Suprapubic skin (tissue), 4 donors: ENCODE measurements at regions not wholly inside any gene's neighbourhood (a gene's known extent, or its start where the extent isn't known, plus 50 kb on each side); places are given as distances from the start of the nearest gene placed in this dataset.

Source experiments
- DNase-seq, 2 donors: peaks; one replicate each; pipeline ENCODE4 v3.0.0-alpha.2; 2019; ENCODE audit warnings: low spot score in 2 of 2
- H3K27ac ChIP-seq: fragments of 200-600 bp; sonication (generic); one replicate; pipeline ENCODE4 v1.5.1; 2019
- H3K27me3 ChIP-seq: fragments of 200-600 bp; sonication (generic); one replicate; pipeline ENCODE4 v1.5.1; 2019
- H3K36me3 ChIP-seq: fragments of 200-600 bp; sonication (generic); one replicate; pipeline ENCODE4 v1.5.1; 2019
- H3K4me1 ChIP-seq: fragments of 200-600 bp; sonication (generic); one replicate; pipeline ENCODE4 v1.5.1; 2019
- H3K4me3 ChIP-seq: fragments of 200-600 bp; sonication (generic); one replicate; pipeline ENCODE4 v1.5.1; 2019; ENCODE audit warnings: mild to moderate bottlenecking
- H3K9me3 ChIP-seq: fragments of 200-600 bp; sonication (generic); one replicate; pipeline ENCODE4 v1.5.1; 2019
- CTCF ChIP-seq, 2 donors: fragments of 200-600 bp in 1 of 2; fragments of 450-650 bp in 1 of 2; sonication (generic) in 1 of 2; IDR thresholded peaks; one replicate each; pipeline ENCODE4 v1.5.1; 2016 to 2019; ENCODE audit warnings: antibody characterized with exemption in 2 of 2, mild to moderate bottlenecking in 1 of 2, moderate library complexity in 1 of 2
- EP300 ChIP-seq: sonication (generic); formaldehyde crosslinking; IDR thresholded peaks from one replicate; pipeline ENCODE4 v1.6.1; 2017; ENCODE audit warnings: antibody characterized with exemption
- POLR2A ChIP-seq, 2 donors: fragments of 450-650 bp; IDR thresholded peaks; one replicate each; pipeline ENCODE4 v1.6.1; 2017; ENCODE audit warnings: antibody characterized with exemption in 2 of 2, mild to moderate bottlenecking in 2 of 2, moderate library complexity in 2 of 2
- POLR2AphosphoS5 ChIP-seq, 3 donors: sonication (generic); formaldehyde crosslinking; IDR thresholded peaks; one replicate each; pipeline ENCODE4 v1.6.1; 2017; ENCODE audit warnings: antibody characterized with exemption in 3 of 3
- WGBS: methylation state at CpG from one replicate; pipeline ENCODE4 v1.1.5; 2018; 5-methylcytosine and 5-hydroxymethylcytosine counted together

GRCh38 chr5:166074582-166075481 lies 2216.6 kb upstream of the WWC1 start:
- H3K4me3 ChIP-seq: no peak overlapping the region
- H3K27me3 ChIP-seq: no peaks in the 10 kb centered on the region
- TF ChIP-seq POLR2AphosphoS5 (IDR thresholded peaks at IDR 0.05) (no peak), POLR2A (IDR thresholded peaks at IDR 0.05) (no peak), CTCF (IDR thresholded peaks at IDR 0.05) (no peak), EP300 (no peak)
- no peaks in the 10 kb centered on the region for H3K9me3 ChIP-seq
- WGBS: 46% methylated on average over 5 of the region's 5 CpGs
- no peak for DNase-seq
- no peak overlapping the region for H3K27ac ChIP-seq
- H3K4me1 ChIP-seq: no peaks in the 10 kb centered on the region
- no peaks in the 10 kb centered on the region for H3K36me3 ChIP-seq

GRCh38 chr5:166083183-166083959 lies 2208.1 kb upstream of the WWC1 start:
- TF ChIP-seq CTCF (IDR thresholded peaks at IDR 0.05): no peak
- no peak for TF ChIP-seq POLR2A (IDR thresholded peaks at IDR 0.05)
- TF ChIP-seq POLR2AphosphoS5 (IDR thresholded peaks at IDR 0.05): no peak
- TF ChIP-seq EP300: no peak
- no peaks in the 10 kb centered on the region for H3K36me3 ChIP-seq
- no peak overlapping the region for H3K4me3 ChIP-seq
- no peaks in the 10 kb centered on the region for H3K27me3 ChIP-seq
- no peak overlapping the region for H3K27ac ChIP-seq
- DNase-seq: no peak
- H3K9me3 ChIP-seq: no peaks in the 10 kb centered on the region
- no peaks in the 10 kb centered on the region for H3K4me1 ChIP-seq
- 54% methylated on average over 11 of the region's 11 CpGs for WGBS

GRCh38 chr5:166086568-166086967 lies 2204.9 kb upstream of the WWC1 start:
- TF ChIP-seq EP300 (no peak), POLR2A (IDR thresholded peaks at IDR 0.05) (no peak), POLR2AphosphoS5 (IDR thresholded peaks at IDR 0.05) (no peak), CTCF (IDR thresholded peaks at IDR 0.05) (no peak)
- H3K4me3 ChIP-seq: no peak overlapping the region
- H3K36me3 ChIP-seq: no peaks in the 10 kb centered on the region
- WGBS: 69% methylated on average over 2 of the region's 2 CpGs
- H3K27me3 ChIP-seq: no peaks in the 10 kb centered on the region
- no peak overlapping the region for H3K27ac ChIP-seq
- no peaks in the 10 kb centered on the region for H3K4me1 ChIP-seq
- DNase-seq: no peak
- H3K9me3 ChIP-seq: no peaks in the 10 kb centered on the region

GRCh38 chr5:166088389-166089039 lies 2202.9 kb upstream of the WWC1 start:
- WGBS: 54% methylated on average over 3 of the region's 3 CpGs
- H3K27me3 ChIP-seq: no peaks in the 10 kb centered on the region
- no peak overlapping the region for H3K4me3 ChIP-seq
- no peaks in the 10 kb centered on the region for H3K4me1 ChIP-seq
- H3K36me3 ChIP-seq: no peaks in the 10 kb centered on the region
- no peak for DNase-seq
- H3K27ac ChIP-seq: no peak overlapping the region
- H3K9me3 ChIP-seq: no peaks in the 10 kb centered on the region
- TF ChIP-seq POLR2AphosphoS5 (IDR thresholded peaks at IDR 0.05): no peak
- no peak for TF ChIP-seq POLR2A (IDR thresholded peaks at IDR 0.05)
- no peak for TF ChIP-seq EP300
- no peak for TF ChIP-seq CTCF (IDR thresholded peaks at IDR 0.05)
